HepG2 (cell line): ENCODE measurements at regions not wholly inside any gene's neighbourhood (a gene's known extent, or its start where the extent isn't known, plus 50 kb on each side); places are given as distances from the start of the nearest gene placed in this dataset.
A peak's percentile ranks its signal among the peaks of the same experiment; 100 is the strongest.

Experiments
- ATAC-seq: fragments of 200-7000 bp; cut with Tn5 transposase; 3 replicates; pipeline ENCODE4 v1.9.1; 2020; ENCODE audit warnings: mild to moderate bottlenecking, moderate library complexity
- BruUV-seq: library from RNA; stranded (reverse); fragments of 400-500 nt; replicated peaks from 2 replicates; lab custom pipeline; 2021; lab: Mats Ljungman, UMichigan
- CTCF ChIA-PET: fragments of 300-600 bp; formaldehyde crosslinking; extraction: SDS; loops from one replicate; lab custom pipeline; 2021; ENCODE audit warnings: low total read pairs, inconsistent platforms, low intra/inter-chr PET ratio; lab: Yijun Ruan, JAX
- POLR2A ChIA-PET: fragments of 350-600 bp; sonication (Branson Sonifier 250); formaldehyde crosslinking; loops from one replicate; lab custom pipeline; 2020; ENCODE audit warnings: antibody characterized with exemption, inconsistent platforms; lab: Yijun Ruan, JAX
- DNase-seq: peaks from one replicate; pipeline ENCODE4 v3.0.0-alpha.2; 2015; ENCODE audit warnings: low spot score
- FAIRE-seq: peaks from 3 replicates; lab custom pipeline; 2011; peaks lifted over from hg19 to GRCh38; lab: Jason Lieb, UNC
- H2AFZ ChIP-seq: one replicate; pipeline ENCODE4 v1.6.1; 2011; ENCODE audit warnings: low read length, inconsistent platforms
- H3K27ac ChIP-seq: fragments of 300-600 bp; 3 replicates; pipeline ENCODE4 v1.8.0; 2011; ENCODE audit warnings: mixed run types, mild to moderate bottlenecking, mixed read lengths, low read length, inconsistent platforms; ENCODE audit not compliant: insufficient read depth; ENCODE audit errors: extremely low read length
- H3K27me3 ChIP-seq, 2 experiments: fragments of 200-600 bp in 1 of 2; 2 replicates in 1 of 2; 3 replicates in 1 of 2; pipeline versions ENCODE4 v1.6.0 to v1.8.0; 2011; ENCODE audit warnings: low read length in 2 of 2, mild to moderate bottlenecking in 2 of 2, moderate library complexity in 2 of 2, inconsistent platforms in 1 of 2; ENCODE audit not compliant: insufficient read depth in 2 of 2, control insufficient read depth in 1 of 2
- H3K36me3 ChIP-seq, 2 experiments: fragments of 200-600 bp in 1 of 2; replicated peaks in 1 of 2; 2 replicates in 1 of 2; 3 replicates in 1 of 2; pipeline versions ENCODE4 v1.5.1 to v1.8.0; 2011; ENCODE audit warnings: low read length in 2 of 2, inconsistent platforms in 1 of 2; ENCODE audit not compliant: insufficient read depth in 2 of 2, control insufficient read depth in 1 of 2
- H3K4me1 ChIP-seq: 2 replicates; pipeline ENCODE4 v1.5.1; 2012; ENCODE audit warnings: low read length, inconsistent platforms; ENCODE audit not compliant: insufficient read depth
- H3K4me2 ChIP-seq: 2 replicates; pipeline ENCODE4 v1.6.0; 2011; ENCODE audit warnings: low read depth, low read length, inconsistent platforms
- H3K4me3 ChIP-seq, 3 experiments: fragments of 200-600 bp in 1 of 3; sonication (generic), shearing (Covaris generic) in 1 of 3; replicated peaks in 1 of 3; 2 replicates each; pipeline ENCODE4 v1.5.1; 2011 to 2016; ENCODE audit warnings: low read length in 3 of 3, inconsistent platforms in 2 of 3, low read depth in 2 of 3, mild to moderate bottlenecking in 2 of 3, control low read depth in 1 of 3, mixed read lengths in 1 of 3; ENCODE audit not compliant: insufficient read depth in 1 of 3
- H3K79me2 ChIP-seq: one replicate; pipeline ENCODE4 v1.6.1; 2011; ENCODE audit warnings: low read length, inconsistent platforms; ENCODE audit not compliant: insufficient read depth
- H3K9ac ChIP-seq: 2 replicates; pipeline ENCODE4 v1.6.0; 2011; ENCODE audit warnings: mild to moderate bottlenecking, low read depth, low read length, inconsistent platforms; ENCODE audit not compliant: insufficient read depth
- H3K9me3 ChIP-seq: 2 replicates; pipeline ENCODE4 v1.5.1; 2012; ENCODE audit warnings: mild to moderate bottlenecking, low read length
- H4K20me1 ChIP-seq: 2 replicates; pipeline ENCODE4 v1.6.0; 2011; ENCODE audit warnings: inconsistent platforms, mild to moderate bottlenecking, low read length, moderate library complexity; ENCODE audit not compliant: insufficient read depth
- CREB1 ChIP-seq, 2 experiments: fragments of 450-650 bp in 1 of 2; IDR thresholded peaks; 2 replicates each; pipeline ENCODE4 v1.6.1; 2016 to 2017; ENCODE audit warnings: control low read depth in 1 of 2, mild to moderate bottlenecking in 1 of 2, missing compliant biosample characterization in 1 of 2, missing genetic modification characterization in 1 of 2
- FLYWCH1 ChIP-seq: sonication (generic); formaldehyde crosslinking; IDR thresholded peaks from 2 replicates; pipeline ENCODE4 v1.8.1; 2023; ENCODE audit warnings: mild to moderate bottlenecking, missing genetic modification reagents
- HOMEZ ChIP-seq: IDR thresholded peaks from 2 replicates; pipeline ENCODE4 v1.6.1; 2016; ENCODE audit warnings: low read depth
- THRA ChIP-seq: sonication (generic); formaldehyde crosslinking; IDR thresholded peaks from 2 replicates; pipeline ENCODE4 v1.4.0; 2020; ENCODE audit warnings: missing genetic modification reagents, borderline replicate concordance
- TOE1 ChIP-seq: sonication (generic); formaldehyde crosslinking; IDR thresholded peaks from 2 replicates; pipeline ENCODE4 v1.4.0; 2020; ENCODE audit warnings: mild to moderate bottlenecking, missing genetic modification reagents
- TOPORS ChIP-seq: sonication (generic); formaldehyde crosslinking; IDR thresholded peaks from 2 replicates; pipeline ENCODE4 v1.8.0; 2023; ENCODE audit warnings: mild to moderate bottlenecking, missing genetic modification reagents
- ZBTB1 ChIP-seq: sonication (generic); formaldehyde crosslinking; IDR thresholded peaks from 2 replicates; pipeline ENCODE4 v1.4.0; 2020; ENCODE audit warnings: missing genetic modification reagents, borderline replicate concordance
- ZNF629 ChIP-seq: sonication (generic); formaldehyde crosslinking; conservative IDR thresholded peaks from 2 replicates; pipeline ENCODE4 v1.5.0; 2020; ENCODE audit warnings: missing genetic modification reagents
- ZNF761 ChIP-seq: sonication (generic); formaldehyde crosslinking; conservative IDR thresholded peaks from 2 replicates; pipeline ENCODE4 v1.4.0; 2020; ENCODE audit warnings: mild to moderate bottlenecking, missing genetic modification reagents
- WGBS: methylation state at CpG from one replicate; pipeline ENCODE4 v1.1.6; 2017; ENCODE audit warnings: low lambda C conversion rate; 5-methylcytosine and 5-hydroxymethylcytosine counted together
- in situ Hi-C: cut with HindIII; loops from 2 replicates; pipeline ENCODE4 v1.10.0; 2017; ENCODE audit warnings: low pct_unique_long_range_greater_than_20kb; ENCODE audit not compliant: extremely low pct_ligation_motif_present
- intact Hi-C: fragments of 100-400 bp; cut with micrococcal nuclease; formaldehyde crosslinking; loops from one replicate; pipeline ENCODE4 v1.10.0; 2022; ENCODE audit not compliant: unreplicated experiment

DNA sequence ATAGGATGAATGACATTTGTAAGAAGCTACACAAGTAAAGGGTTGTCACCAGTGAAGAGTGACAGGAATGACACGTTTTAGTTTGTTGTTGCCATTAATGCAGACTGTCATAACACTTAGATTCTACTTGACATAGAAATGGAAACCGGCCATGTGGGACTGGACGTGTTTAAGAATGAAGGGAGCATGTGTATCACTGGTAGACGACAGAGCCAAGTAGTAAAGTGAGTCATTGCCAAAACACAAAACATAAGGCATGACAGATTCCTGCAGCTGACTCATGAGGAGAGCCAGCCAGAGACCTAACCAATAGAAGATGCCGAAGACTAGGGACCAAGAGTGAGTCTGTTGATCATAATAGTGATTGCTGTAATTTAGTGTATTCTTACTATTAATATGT, 106.2 kb upstream of the PLAAT1 start:
- peak; percentile 47; the same call in 1 of the 2 replicates for TF ChIP-seq CREB1 (IDR thresholded peaks at IDR 0.05)
- no peak for TF ChIP-seq CREB1 (CRISPR knock-in tag; IDR thresholded peaks at IDR 0.05)
- no peak for TF ChIP-seq ZBTB1 (CRISPR knock-in tag)
- TF ChIP-seq, all 625 proteins: peak for 1
- no TSS peak for BruUV-seq
- ChIA-PET POLR2A (no interaction called here), CTCF (no interaction called here)
- Histone ChIP-seq H3K27me3 (no peaks in the 10 kb centered on the region; a peak in 1 of 5 replicates), H3K9ac (no peak overlapping the region), H3K79me2 (no peaks in the 10 kb centered on the region), H3K27ac (no peak overlapping the region), H3K4me2 (no peak overlapping the region), H3K36me3 (no peaks in the 10 kb centered on the region), H3K4me1 (no peaks in the 10 kb centered on the region), H4K20me1 (no peaks in the 10 kb centered on the region), H2AFZ (no peak overlapping the region), H3K9me3 (no peaks in the 10 kb centered on the region), H3K4me3 (no peak overlapping the region)
- FAIRE-seq (no peak), ATAC-seq (no peak), DNase-seq (no peak)
- intact Hi-C loops (loop anchor here (10.0 kb wide), 1 partner anchor 320 kb away; no protein-coding TSS in a partner anchor), in situ Hi-C loops (no loop called here)
- WGBS: under 1% methylated on average over 5 of the region's 5 CpGs

GRCh38 chr3:193140381-193140780, 100.6 kb upstream of the PLAAT1 start:
- no peak for FAIRE-seq

More at GRCh38 chr3:193140381-193140780, 100.6 kb upstream of the PLAAT1 start:
- Histone ChIP-seq H4K20me1 (no peaks in the 10 kb centered on the region), H2AFZ (no peak overlapping the region), H3K4me2 (no peak overlapping the region), H3K4me1 (no peaks in the 10 kb centered on the region), H3K4me3 (no peak overlapping the region), H3K9ac (no peak overlapping the region), H3K79me2 (no peaks in the 10 kb centered on the region), H3K9me3 (no peaks in the 10 kb centered on the region), H3K27me3 (no peaks in the 10 kb centered on the region; a peak in 1 of 5 replicates), H3K27ac (no peak overlapping the region), H3K36me3 (no peaks in the 10 kb centered on the region)
- no TSS peak for BruUV-seq
- intact Hi-C loops: no loop called here
- TF ChIP-seq THRA (CRISPR knock-in tag) (no peak), TOE1 (no peak), ZNF629 (no peak), HOMEZ (CRISPR knock-in tag) (no peak), FLYWCH1 (no peak), TOPORS (CRISPR knock-in tag) (no peak), ZNF761 (no peak)
- in situ Hi-C loops: no loop called here
- ChIA-PET POLR2A (no interaction called here), CTCF (no interaction called here)
- WGBS: 25% methylated on average over 2 of the region's 2 CpGs
- DNase-seq (no peak), ATAC-seq (no peak)
